GM12872 (cell line): ENCODE measurements at regions not wholly inside any gene's neighbourhood (a gene's known extent, or its start where the extent isn't known, plus 50 kb on each side); places are given as distances from the start of the nearest gene placed in this dataset.

Experiments used
- CTCF ChIP-seq: IDR thresholded peaks from 3 replicates; pipeline ENCODE4 v1.5.1; 2011; ENCODE audit warnings: low read depth, mild to moderate bottlenecking, low read length, moderate library complexity; ENCODE audit not compliant: insufficient read depth

GRCh38 chr20:10805764-10806163 is 132.0 kb upstream of the JAG1 start:
- no peak for TF ChIP-seq CTCF

- no peak for TF ChIP-seq CTCF
Observed at GRCh38 chr20:10806539-10806938, 132.7 kb upstream of the JAG1 start.

GRCh38 chr20:10807013-10807412 is 133.2 kb upstream of the JAG1 start:
- TF ChIP-seq CTCF = no peak

GRCh38 chr20:10812759-10813327 is 139.0 kb upstream of the JAG1 start:
- TF ChIP-seq CTCF = no peak

- TF ChIP-seq CTCF = no peak
Observed at GRCh38 chr20:10823585-10823984, 149.8 kb upstream of the JAG1 start.

- no peak for TF ChIP-seq CTCF
Observed at GRCh38 chr20:10824750-10825500, 151.1 kb upstream of the JAG1 start.

GRCh38 chr20:10826111-10826510 is 152.3 kb upstream of the JAG1 start:
- TF ChIP-seq CTCF = no peak
